ENCODE measurements at regions not wholly inside any gene's neighbourhood (a gene's known extent, or its start where the extent isn't known, plus 50 kb on each side); places are given as distances from the start of the nearest gene placed in this dataset.

DNA sequence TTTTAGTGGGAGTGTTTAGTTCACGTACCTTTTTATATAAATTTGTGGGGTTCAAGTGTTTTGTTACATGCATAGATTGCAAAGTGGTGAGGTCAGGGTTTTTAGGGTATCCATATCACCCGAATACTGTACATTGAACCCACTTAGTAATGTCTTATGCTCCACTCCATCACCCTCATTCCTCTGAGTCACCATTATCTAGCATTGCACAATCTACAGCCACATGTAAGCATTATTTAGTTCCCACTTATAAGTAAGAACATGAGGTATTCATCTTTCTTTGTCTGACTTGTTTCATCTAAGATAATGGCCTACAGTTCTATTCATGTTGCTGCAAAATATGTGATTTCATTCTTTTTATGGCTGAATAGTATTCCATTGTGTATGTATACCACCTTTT is 583.7 kb upstream of the LRFN5 start:
- no peaks in the 10 kb centered on the region for H3K9me3 ChIP-seq
- H3K4me3 ChIP-seq (ENCODE audit: low read depth, low read length): no peak overlapping the region
- TF ChIP-seq, protein P1, sequence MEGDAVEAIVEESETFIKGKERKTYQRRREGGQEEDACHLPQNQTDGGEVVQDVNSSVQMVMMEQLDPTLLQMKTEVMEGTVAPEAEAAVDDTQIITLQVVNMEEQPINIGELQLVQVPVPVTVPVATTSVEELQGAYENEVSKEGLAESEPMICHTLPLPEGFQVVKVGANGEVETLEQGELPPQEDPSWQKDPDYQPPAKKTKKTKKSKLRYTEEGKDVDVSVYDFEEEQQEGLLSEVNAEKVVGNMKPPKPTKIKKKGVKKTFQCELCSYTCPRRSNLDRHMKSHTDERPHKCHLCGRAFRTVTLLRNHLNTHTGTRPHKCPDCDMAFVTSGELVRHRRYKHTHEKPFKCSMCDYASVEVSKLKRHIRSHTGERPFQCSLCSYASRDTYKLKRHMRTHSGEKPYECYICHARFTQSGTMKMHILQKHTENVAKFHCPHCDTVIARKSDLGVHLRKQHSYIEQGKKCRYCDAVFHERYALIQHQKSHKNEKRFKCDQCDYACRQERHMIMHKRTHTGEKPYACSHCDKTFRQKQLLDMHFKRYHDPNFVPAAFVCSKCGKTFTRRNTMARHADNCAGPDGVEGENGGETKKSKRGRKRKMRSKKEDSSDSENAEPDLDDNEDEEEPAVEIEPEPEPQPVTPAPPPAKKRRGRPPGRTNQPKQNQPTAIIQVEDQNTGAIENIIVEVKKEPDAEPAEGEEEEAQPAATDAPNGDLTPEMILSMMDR (IDR thresholded peaks at IDR 0.05; ENCODE audit: low read depth, low read length): no peak
- H3K27me3 ChIP-seq: no peaks in the 10 kb centered on the region
- no peaks in the 10 kb centered on the region for H3K4me1 ChIP-seq
- DNase-seq: no peak
- H3K36me3 ChIP-seq: no peaks in the 10 kb centered on the region

GRCh38 chr14:41016213-41016612 is 590.5 kb upstream of the LRFN5 start:
- TF ChIP-seq, protein P1 (IDR thresholded peaks at IDR 0.05; ENCODE audit: low read depth, low read length): no peak
- H3K36me3 ChIP-seq: no peaks in the 10 kb centered on the region
- no peak overlapping the region for H3K4me3 ChIP-seq (ENCODE audit: low read depth, low read length)
- no peaks in the 10 kb centered on the region for H3K4me1 ChIP-seq
- H3K9me3 ChIP-seq: no peaks in the 10 kb centered on the region
- H3K27me3 ChIP-seq: no peaks in the 10 kb centered on the region
- DNase-seq: no peak

GRCh38 chr14:41000350-41000749 is 606.3 kb upstream of the LRFN5 start:
- H3K27me3 ChIP-seq: no peaks in the 10 kb centered on the region
- H3K9me3 ChIP-seq: no peaks in the 10 kb centered on the region; the same call in 1 of the 2 replicates
- H3K4me3 ChIP-seq (ENCODE audit: low read depth, low read length): no peak overlapping the region
- no peak for DNase-seq
- TF ChIP-seq, protein P1 (IDR thresholded peaks at IDR 0.05; ENCODE audit: low read depth, low read length): no peak
- no peaks in the 10 kb centered on the region for H3K4me1 ChIP-seq
- H3K36me3 ChIP-seq: no peaks in the 10 kb centered on the region

DNA sequence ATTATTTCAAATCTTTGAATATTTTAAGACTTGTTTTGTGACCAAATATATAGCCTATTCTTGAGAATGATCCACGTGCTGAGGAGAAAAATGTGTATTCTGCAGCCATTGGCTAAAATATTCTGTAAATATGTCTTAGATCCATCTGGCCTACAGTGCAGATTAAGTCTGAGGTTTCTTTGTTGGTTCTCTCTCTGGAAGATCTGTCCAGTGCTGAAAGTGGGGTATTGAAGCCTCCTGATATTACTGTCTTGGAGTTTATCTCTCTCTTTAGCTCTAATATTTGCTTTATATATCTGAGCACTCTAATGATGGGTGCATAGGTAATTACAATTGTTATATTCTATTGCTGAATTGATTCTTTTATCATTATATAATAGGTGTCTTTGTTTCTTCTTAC is 617.4 kb upstream of the LRFN5 start:
- H3K27me3 ChIP-seq: no peaks in the 10 kb centered on the region
- TF ChIP-seq, protein P1 (IDR thresholded peaks at IDR 0.05; ENCODE audit: low read depth, low read length): no peak
- no peaks in the 10 kb centered on the region for H3K9me3 ChIP-seq
- H3K4me1 ChIP-seq: no peaks in the 10 kb centered on the region
- H3K4me3 ChIP-seq (ENCODE audit: low read depth, low read length): no peak overlapping the region
- no peak for DNase-seq
- H3K36me3 ChIP-seq: no peaks in the 10 kb centered on the region

- H3K9me3 ChIP-seq: no peaks in the 10 kb centered on the region
- no peaks in the 10 kb centered on the region for H3K27me3 ChIP-seq
- no peak overlapping the region for H3K4me3 ChIP-seq (ENCODE audit: low read depth, low read length)
- H3K36me3 ChIP-seq: no peaks in the 10 kb centered on the region
- H3K4me1 ChIP-seq: no peaks in the 10 kb centered on the region
- TF ChIP-seq, protein P1 (IDR thresholded peaks at IDR 0.05; ENCODE audit: low read depth, low read length): no peak
- DNase-seq: no peak
Observed at GRCh38 chr14:40987481-40987880, 619.2 kb upstream of the LRFN5 start.

GRCh38 chr14:40986655-40987054 is 620.0 kb upstream of the LRFN5 start:
- H3K4me3 ChIP-seq (ENCODE audit: low read depth, low read length): no peak overlapping the region
- TF ChIP-seq, protein P1 (IDR thresholded peaks at IDR 0.05; ENCODE audit: low read depth, low read length): no peak
- no peaks in the 10 kb centered on the region for H3K4me1 ChIP-seq
- H3K9me3 ChIP-seq: no peaks in the 10 kb centered on the region
- H3K27me3 ChIP-seq: no peaks in the 10 kb centered on the region
- DNase-seq: no peak
- H3K36me3 ChIP-seq: no peaks in the 10 kb centered on the region

All from BE2C (cell line).